ENCODE measurements at regions not wholly inside any gene's neighbourhood (a gene's known extent, or its start where the extent isn't known, plus 50 kb on each side); places are given as distances from the start of the nearest gene placed in this dataset.

GRCh38 chr2:161075701-161076100 is 84.5 kb upstream of the TANK start:
- ChIA-PET CTCF (interaction anchor here (0.5 kb wide), 1 partner anchor 870 kb away, joined by 4 read pairs; no protein-coding TSS in a partner anchor), POLR2A (no interaction called here)
- intact Hi-C loops (cut with micrococcal nuclease; ENCODE audit: unreplicated experiment), result no loop called here
- H3K36me3 ChIP-seq (ENCODE audit: control insufficient read depth, insufficient read depth, low read length), result no peaks in the 10 kb centered on the region
- no peak for DNase-seq (ENCODE audit: low read depth, low spot score)
- H3K4me1 ChIP-seq (ENCODE audit: control insufficient read depth, insufficient read depth, low read length), result no peaks in the 10 kb centered on the region
- H3K9me3 ChIP-seq (ENCODE audit: control insufficient read depth, insufficient read depth, low read depth, low read length), result no peaks in the 10 kb centered on the region
- no peak overlapping the region for H3K27ac ChIP-seq (ENCODE audit: low read length)
- no peak overlapping the region for H3K4me3 ChIP-seq (ENCODE audit: low read depth in 2 of 2, low read length in 2 of 2)
- no peak for ATAC-seq
- BruUV-seq (replicated peaks), result no TSS peak
- TF ChIP-seq REST (IDR thresholded peaks at IDR 0.05; ENCODE audit: insufficient read depth in 1 of 2, low read depth in 2 of 2, low read length in 1 of 2), result no peak
- TF ChIP-seq POLR2AphosphoS5 (IDR thresholded peaks at IDR 0.05; ENCODE audit: low read depth, low read length), result no peak
- no peak for TF ChIP-seq TCF7L2 (IDR thresholded peaks at IDR 0.05; ENCODE audit: low read depth, low read length)
- no peak for TF ChIP-seq CTCF (IDR thresholded peaks at IDR 0.05)
- TF ChIP-seq SIN3A (IDR thresholded peaks at IDR 0.05; ENCODE audit: borderline replicate concordance, insufficient read depth, low read depth, low read length), result no peak
- no peaks in the 10 kb centered on the region; the same call in 1 of the 2 replicates for H3K27me3 ChIP-seq (ENCODE audit: control insufficient read depth, insufficient read depth, low read length)
- in situ Hi-C loops (cut with HindIII; ENCODE audit: low pct_unique_long_range_greater_than_20kb, low sequenced_read_pairs), result no loop called here

- no peak for ATAC-seq
Observed at GRCh38 chr2:161076936-161077335, 83.3 kb upstream of the TANK start.

More at GRCh38 chr2:161076936-161077335, 83.3 kb upstream of the TANK start:
- H3K27ac ChIP-seq (ENCODE audit: low read length), result no peak overlapping the region
- ChIA-PET CTCF (no interaction called here), POLR2A (no interaction called here)
- TF ChIP-seq SIN3A (IDR thresholded peaks at IDR 0.05; ENCODE audit: borderline replicate concordance, insufficient read depth, low read depth, low read length) (no peak), TCF7L2 (IDR thresholded peaks at IDR 0.05; ENCODE audit: low read depth, low read length) (no peak), CTCF (IDR thresholded peaks at IDR 0.05) (no peak), POLR2AphosphoS5 (IDR thresholded peaks at IDR 0.05; ENCODE audit: low read depth, low read length) (no peak), REST (IDR thresholded peaks at IDR 0.05; ENCODE audit: insufficient read depth in 1 of 2, low read depth in 2 of 2, low read length in 1 of 2) (no peak)
- DNase-seq (ENCODE audit: low read depth, low spot score), result no peak
- no peaks in the 10 kb centered on the region for H3K27me3 ChIP-seq (ENCODE audit: control insufficient read depth, insufficient read depth, low read length)
- no peaks in the 10 kb centered on the region for H3K4me1 ChIP-seq (ENCODE audit: control insufficient read depth, insufficient read depth, low read length)
- in situ Hi-C loops (cut with HindIII; ENCODE audit: low pct_unique_long_range_greater_than_20kb, low sequenced_read_pairs) (no loop called here), intact Hi-C loops (cut with micrococcal nuclease; ENCODE audit: unreplicated experiment) (no loop called here)
- BruUV-seq (replicated peaks), result no TSS peak
- H3K36me3 ChIP-seq (ENCODE audit: control insufficient read depth, insufficient read depth, low read length), result no peaks in the 10 kb centered on the region
- no peaks in the 10 kb centered on the region for H3K9me3 ChIP-seq (ENCODE audit: control insufficient read depth, insufficient read depth, low read depth, low read length)
- H3K4me3 ChIP-seq (ENCODE audit: low read depth in 2 of 2, low read length in 2 of 2), result no peak overlapping the region

Measured in Panc1 (cell line).